Stomach (tissue), 4 donors: ENCODE measurements at regions not wholly inside any gene's neighbourhood (a gene's known extent, or its start where the extent isn't known, plus 50 kb on each side); places are given as distances from the start of the nearest gene placed in this dataset.

Source experiments
- EP300 ChIP-seq: sonication (generic); formaldehyde crosslinking; IDR thresholded peaks from one replicate; pipeline ENCODE4 v1.6.1; 2017; ENCODE audit warnings: antibody characterized with exemption
- POLR2A ChIP-seq, 4 donors: fragments of 450-650 bp; IDR thresholded peaks; one replicate each; pipeline ENCODE4 v1.6.1; 2016; ENCODE audit warnings: antibody characterized with exemption in 4 of 4, control low read depth in 2 of 4, mild to moderate bottlenecking in 1 of 4, moderate library complexity in 1 of 4
- TF ChIP-seq, protein P1 (sequence below), 7 experiments: fragments of 450-650 bp in 4 of 7; fragments of 200-600 bp in 3 of 7; sonication (generic) in 3 of 7; IDR thresholded peaks; one replicate each; pipeline ENCODE4 v1.5.1; 2016 to 2019; ENCODE audit warnings: antibody characterized with exemption in 7 of 7, control low read depth in 2 of 7, mild to moderate bottlenecking in 1 of 7

DNA sequence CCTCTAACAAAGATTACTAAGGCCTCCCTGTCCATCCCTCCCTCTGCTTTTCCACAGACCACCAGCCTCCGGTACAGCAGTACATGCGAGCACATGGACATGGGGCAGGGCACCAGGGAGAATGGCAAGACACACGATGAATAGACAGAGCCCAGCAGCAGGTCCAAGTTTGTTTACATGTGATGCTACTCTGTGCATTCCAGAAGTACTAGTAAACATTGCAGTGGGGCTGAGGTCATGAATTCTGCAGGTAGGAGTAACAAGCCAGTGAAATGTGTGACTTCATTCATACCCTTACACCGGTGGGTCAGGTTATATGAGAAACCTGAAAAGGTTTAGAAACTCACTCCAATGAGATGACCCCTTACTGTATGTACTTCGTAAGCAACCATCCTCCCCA lies 205.7 kb downstream of the BCL11A start:
- TF ChIP-seq EP300 (no peak), POLR2A (IDR thresholded peaks at IDR 0.05) (no peak)
- TF ChIP-seq, protein P1, sequence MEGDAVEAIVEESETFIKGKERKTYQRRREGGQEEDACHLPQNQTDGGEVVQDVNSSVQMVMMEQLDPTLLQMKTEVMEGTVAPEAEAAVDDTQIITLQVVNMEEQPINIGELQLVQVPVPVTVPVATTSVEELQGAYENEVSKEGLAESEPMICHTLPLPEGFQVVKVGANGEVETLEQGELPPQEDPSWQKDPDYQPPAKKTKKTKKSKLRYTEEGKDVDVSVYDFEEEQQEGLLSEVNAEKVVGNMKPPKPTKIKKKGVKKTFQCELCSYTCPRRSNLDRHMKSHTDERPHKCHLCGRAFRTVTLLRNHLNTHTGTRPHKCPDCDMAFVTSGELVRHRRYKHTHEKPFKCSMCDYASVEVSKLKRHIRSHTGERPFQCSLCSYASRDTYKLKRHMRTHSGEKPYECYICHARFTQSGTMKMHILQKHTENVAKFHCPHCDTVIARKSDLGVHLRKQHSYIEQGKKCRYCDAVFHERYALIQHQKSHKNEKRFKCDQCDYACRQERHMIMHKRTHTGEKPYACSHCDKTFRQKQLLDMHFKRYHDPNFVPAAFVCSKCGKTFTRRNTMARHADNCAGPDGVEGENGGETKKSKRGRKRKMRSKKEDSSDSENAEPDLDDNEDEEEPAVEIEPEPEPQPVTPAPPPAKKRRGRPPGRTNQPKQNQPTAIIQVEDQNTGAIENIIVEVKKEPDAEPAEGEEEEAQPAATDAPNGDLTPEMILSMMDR (IDR thresholded peaks at IDR 0.05), result no peak
